DMS53 treated with DMSO at 0.1 percent for 48 hours (cell line): ENCODE measurements at regions not wholly inside any gene's neighbourhood (a gene's known extent, or its start where the extent isn't known, plus 50 kb on each side); places are given as distances from the start of the nearest gene placed in this dataset.

Experiments used
- DNase-seq: peaks from one replicate; lab custom pipeline; 2025; ENCODE audit not compliant: unreplicated experiment; lab: John Stamatoyannopoulos, UW

DNA sequence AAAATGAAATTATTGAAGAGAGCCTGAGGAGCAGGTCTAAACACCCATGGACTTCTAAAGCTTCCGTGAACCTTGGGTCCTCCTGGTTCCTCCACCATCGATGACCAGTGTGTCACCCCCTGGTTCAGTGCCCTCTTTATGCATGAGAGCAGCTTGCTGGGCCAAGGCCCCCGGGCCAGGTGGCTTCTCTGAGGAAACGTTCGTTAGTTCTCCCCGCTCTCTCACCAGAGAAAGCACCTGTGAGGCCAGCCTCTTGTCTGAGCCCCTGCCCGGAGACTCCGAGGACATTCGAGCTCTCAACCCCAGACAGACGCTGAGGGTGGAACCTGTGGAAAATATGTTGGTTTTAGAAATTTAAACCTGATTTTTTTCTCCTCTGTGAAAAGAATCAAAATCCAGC lies 92.4 kb downstream of the GLI2 start:
- DNase-seq, result no peak

DNA sequence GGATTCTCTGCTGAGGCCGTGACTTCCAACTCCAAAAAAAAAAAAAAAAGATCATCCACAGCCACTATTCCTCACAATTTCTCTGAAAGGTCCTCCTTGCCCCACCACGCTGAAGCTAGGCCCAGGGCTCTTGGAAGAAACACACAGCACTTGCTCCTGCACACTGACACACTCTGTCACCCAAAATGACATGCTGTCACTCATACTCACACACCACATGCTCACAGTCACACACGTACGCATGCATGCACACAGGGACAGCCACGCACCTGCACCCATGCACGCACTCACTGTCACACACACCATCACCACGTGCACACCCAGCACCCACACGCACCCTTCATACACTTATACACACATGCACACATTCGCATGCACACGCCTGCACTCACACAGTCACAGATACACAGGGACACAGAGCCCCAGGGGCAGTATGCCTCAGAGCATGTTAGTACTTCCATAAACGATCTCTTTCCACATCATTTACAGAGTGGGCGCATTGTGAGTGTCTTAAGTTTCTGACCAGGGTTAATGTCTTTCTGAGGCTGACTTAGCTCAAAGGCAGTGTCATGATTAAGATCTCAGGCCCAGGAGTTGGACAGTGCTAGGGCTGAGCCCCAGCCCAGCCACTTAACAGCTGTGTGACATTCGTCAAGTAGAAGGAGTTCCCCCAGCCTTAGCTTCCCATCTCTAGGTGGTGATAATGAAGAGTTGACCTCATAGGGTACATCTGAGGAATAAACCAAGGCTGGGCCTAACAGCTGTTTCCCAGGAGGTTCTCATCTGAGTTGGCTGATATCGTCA lies 93.4 kb downstream of the GLI2 start:
- DNase-seq, result no peak

DNA sequence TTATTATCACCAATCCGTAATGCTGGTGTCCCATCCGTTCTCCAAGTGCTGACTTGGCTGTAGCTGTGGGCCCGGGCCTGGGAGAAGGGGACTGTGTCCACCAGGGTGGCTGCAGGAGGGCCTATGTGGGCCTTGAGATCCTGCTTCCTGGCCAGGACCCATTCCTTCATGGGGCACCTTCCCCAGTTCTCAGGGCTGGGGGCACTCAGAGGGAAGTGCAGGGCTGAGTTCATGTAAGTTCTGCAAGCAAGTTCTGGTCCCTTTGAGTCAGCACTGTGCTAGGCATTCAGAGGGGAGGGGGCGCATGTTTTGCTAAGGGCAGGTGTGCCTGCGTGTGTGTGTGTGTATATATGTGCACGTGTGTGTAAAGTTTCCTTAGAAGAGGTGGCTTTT lies 94.0 kb downstream of the GLI2 start:
- no peak for DNase-seq

DNA sequence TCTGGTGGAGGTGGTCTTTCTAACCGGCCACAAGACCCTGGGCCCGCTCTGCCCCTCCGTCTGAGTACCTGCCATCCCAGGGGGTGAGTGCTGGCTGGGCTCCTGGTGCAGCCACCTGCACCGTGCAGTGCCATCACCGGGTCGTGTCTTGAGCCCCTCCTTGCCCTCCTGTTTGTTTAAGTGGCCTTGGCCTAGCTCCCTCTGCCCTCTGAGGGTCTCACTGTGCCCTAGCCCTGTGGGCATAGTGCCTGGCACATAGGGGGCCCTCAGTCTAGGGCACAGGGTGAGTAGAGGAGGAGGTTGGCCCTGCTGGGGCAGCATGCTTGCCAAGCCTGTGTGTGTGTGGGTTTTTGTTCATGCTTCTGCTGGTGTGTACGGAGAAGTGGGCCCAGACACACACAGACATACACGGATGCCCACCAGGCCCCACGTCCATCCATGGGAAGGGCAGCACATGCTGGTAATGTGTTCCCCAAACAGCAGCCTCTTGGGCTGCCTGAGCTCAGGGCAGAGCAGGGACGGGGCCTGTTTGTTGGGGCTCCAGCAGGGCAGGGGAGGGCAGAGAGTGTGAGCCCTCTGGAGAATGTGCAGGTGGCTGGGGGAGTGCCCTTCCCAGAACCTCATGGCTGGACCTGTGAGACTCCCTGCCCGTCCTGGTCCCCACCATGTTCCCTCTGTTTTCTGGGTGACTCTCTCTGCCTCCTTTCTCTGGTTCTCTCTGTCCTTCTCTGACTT lies 94.6 kb downstream of the GLI2 start:
- DNase-seq, result no peak

DNA sequence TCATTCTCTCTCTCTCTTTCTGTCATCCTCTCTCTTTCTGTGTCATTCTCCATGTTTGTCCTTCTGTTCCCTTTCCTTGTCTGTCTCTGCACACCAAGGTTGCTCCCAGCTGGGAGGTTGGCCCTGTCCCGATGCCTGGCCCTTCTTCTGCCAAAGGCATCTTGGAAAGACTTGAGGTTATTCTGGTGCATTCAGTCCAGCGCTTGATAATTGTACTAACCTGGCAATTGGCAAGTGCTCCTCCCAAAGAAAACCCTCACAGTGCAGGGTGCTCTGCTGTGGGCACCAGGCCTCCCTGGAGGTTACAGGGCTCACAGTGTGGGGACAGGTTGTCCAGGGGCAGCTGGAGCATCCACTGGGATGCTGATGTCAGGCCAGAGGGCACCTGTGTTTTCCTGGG lies 95.4 kb downstream of the GLI2 start:
- no peak for DNase-seq

DNA sequence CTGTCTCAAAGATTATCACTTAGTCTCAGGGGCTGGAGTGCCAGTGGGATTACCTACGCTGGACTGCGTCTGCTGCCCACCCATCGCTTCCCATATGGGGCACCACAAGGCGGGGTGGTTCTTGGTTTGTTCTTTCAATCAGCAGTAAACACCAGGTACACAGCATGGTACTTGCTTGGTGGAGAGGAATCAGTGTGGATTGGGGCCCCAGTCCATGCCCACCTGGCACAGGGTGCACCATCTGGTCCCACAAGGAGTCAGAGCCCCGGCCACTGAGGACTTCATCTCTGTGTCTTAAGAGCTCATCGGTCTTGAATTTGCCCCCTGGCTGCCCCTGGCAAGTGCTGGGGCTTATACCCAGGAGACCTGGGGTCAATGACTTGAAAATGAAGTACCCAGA lies 96.2 kb downstream of the GLI2 start:
- DNase-seq, result no peak

DNA sequence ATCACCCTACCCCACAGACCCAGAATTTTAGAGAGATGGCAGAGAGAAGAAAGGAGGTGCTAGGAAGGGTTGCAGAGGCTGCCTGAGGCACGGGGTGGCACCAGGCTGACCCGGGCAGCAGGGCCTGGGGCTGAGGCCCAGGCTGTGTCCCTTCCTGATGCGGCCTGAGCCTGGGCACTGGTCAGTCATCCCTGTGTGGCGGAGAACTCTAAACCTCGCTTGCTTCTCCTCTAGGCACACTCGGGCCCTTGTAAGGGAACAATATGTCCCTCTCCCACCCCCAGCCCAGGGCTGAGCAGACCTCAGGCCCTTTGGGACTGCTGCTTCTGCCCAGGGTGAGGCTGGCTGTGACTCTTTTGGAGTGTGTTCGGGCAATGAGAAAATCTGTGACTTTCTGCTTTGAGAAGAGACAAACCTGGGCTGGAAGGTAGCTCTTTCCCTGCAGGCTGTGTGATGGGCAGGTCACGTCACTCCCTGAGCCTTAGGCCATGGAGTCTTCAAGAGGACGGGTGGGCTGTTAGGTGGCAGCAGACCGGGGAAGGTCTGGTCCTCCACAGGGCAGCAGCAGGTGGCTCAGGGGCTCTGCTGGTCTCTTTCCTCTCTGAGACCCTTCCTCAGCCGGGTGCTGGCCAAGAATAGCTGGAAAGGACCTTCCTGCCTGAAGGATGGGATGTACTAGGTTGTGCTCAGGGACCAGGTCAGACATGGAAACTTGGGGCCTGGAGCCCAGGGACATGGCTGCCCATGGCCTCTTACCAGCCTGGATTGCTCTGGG lies 96.8 kb downstream of the GLI2 start:
- DNase-seq, result no peak

DNA sequence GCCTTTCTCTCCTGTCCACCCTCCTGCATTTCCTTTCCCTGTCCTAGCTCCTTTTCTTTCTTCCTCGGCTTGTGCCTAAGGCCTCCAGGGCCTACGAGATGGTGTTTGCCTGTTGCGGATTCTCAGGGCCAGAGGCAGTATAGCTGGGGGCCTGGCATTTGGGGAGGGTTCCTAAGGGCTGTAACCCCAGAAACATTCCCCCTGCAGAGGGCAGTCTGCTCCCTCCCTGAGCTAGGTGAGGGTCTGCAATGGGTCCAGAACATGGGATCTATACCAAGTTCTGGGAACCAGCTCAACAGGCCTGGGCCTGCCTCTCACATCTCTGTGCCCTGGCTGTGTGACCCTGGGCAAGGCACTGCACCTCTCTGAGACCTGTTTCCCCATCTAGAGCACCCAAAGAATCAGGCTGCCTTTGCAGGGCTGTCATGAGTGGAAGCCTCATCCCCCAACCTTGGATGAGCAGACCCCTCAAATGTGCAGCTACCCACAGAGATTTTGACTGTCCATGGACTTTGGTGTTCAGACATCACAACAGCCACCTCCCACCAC lies 97.5 kb downstream of the GLI2 start:
- DNase-seq, result no peak

DNA sequence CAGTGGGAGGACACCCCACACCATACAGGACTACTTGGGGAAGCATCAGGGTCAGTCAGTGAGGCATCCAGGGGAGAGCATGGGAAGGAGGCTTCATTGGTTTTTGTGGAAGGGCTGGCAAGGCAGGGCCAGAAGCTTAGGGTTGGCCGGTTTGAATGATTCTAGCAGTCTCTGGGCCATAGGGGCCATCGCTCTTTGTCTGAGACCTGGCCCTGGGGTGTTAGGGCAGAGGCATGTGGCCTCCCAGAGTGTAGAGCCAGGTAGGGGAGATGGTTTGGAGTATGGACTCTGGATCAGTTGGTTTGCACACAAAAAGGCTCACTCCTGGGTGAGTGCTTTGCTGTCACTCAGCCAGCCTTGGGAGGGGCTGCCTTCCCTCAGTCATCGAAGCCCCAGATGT lies 98.5 kb downstream of the GLI2 start:
- DNase-seq, result no peak

DNA sequence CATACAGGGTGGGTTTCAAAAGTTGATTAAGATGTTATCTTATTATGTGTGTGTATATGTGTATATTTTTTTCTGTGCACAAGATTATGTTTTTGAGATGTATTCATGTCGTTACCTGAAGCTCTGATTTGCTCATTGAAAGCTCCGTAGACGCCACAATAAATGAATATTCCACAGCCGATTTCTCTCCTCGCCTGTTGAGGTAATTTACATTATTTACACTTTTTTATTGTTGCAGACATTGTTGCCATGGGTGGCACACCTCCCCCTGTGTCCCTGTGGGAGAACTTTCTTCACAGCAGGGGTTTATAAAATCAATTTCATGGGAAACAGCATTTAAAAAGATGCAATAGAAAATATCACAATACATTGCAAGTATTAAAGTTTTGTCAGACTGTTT lies 100.6 kb downstream of the GLI2 start:
- no peak for DNase-seq

DNA sequence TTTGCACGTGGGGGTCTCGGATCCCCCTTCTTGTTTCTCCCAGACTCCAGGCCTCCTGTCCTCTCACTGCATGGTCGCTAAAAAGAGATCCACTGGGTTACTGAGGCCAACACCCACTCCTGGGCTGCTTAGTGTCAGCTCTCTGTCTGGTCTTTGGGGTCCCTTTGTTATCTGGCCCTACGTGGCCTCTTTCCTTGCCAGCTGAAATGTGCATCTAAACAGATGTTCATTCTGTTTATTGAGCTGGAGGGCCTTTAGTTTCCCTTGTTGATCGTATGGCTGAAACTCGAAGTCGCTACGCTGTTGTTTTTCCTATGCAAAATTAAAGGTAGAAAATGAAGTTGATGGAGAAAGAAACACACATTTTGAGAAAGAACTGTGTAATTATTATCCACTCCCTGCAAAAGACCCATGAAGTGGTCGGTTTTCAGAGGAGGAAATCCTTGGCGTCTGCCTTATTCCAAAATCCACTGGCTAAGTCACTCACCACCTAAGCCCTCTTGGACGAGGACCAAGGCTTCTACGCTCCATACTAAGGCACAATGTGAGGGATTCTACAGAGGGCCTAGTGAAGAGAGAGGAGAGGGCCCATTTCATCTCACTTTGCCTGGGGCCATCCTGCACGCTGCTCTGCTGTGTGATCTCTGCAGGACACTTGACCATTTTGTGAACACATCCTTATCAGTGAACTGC lies 105.3 kb downstream of the GLI2 start:
- no peak for DNase-seq

DNA sequence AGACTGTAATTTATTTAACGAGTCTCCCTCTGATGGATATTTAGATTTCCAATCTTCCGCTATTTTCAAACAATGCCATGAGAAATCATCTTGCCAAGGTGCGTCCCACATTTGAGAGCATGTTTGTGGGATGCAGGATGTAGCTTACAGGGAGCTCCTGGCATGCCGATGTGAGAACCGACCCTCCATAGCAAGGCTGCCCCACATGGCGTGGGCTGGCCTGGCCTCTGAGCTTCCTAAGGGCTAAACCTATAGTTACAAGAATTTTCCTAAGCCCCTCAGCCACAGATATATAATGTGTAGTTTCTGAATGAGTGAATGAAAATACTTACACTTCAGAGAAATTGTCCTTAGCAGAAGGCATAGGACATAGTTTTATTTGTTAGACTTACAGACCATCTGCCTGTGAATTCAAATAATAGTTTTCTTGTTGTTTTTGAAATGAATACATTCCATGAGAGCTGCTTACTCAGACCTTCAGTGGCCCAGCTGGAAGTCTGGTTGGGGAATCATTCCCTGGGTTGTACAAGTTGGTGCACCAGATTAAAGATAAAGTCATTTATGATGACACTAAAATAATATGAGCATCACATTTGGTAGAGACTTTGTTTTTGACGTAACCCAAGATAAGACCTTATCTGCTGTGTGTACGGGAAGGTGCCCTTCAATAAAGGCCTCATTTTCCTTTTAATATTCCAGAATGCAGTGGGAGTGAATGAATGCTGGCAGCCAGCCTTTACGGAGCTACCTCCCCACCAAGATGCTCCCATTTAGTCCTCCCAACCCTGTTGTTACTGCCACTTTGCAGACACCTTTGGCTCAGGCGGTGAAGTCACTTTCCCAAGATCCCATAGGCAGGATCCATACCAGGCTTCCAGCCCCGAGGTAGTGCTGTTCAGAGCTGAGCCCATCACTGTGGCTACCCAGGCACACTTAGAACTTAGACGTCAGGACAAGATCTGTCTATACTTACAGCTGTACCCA lies 107.1 kb downstream of the GLI2 start:
- DNase-seq, result no peak

DNA sequence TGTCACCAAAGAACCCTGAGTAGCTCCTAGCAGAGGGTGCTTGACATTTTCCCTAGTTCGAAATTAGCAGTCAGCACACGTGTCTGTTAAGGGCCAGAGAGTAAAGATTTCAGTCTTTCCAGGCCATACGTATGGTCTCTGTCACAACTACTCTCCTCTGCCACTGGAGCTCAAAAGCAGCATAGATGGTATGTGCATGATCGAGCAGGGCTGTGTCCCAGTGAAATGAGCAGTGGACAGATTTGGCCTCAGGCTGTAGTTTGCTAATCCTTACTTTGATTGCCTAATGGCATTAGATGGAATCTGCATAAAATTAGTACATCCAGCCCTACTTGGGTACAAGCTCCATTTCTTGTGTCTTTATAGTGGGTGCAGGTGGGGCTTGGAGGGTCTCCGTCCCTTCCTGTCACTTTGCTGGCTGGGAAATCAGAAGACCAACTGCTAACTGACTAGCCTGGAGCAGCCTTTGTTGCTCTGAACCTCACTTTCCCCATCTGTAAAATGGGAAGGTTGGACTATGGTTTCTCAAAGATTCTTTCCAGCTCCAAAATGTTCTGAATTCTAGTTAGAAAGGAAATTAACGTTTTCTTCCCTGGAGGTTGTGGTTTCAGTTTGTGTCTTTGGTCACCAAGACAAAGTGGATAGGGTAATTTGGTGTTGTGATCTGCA lies 108.5 kb downstream of the GLI2 start:
- DNase-seq, result no peak

DNA sequence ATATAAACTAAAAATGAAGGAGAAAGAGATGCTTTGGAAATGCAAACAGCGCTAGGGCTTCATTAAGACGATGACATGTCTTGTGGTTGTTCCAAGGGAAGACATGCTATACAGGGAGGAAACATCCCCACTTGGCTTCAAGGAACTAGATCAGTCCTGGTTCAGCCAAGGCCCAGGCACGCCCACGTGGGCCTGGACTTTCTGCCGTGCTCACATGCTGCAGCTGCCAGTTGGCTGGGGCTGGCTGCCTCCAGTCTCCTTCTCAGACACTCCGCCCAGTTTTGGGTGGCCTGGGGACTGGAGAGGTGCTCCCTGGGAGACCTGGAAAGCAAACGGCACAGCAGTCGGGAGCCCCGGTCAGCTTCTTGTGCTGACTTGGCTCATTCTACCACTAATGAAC lies 109.6 kb downstream of the GLI2 start:
- no peak for DNase-seq

DNA sequence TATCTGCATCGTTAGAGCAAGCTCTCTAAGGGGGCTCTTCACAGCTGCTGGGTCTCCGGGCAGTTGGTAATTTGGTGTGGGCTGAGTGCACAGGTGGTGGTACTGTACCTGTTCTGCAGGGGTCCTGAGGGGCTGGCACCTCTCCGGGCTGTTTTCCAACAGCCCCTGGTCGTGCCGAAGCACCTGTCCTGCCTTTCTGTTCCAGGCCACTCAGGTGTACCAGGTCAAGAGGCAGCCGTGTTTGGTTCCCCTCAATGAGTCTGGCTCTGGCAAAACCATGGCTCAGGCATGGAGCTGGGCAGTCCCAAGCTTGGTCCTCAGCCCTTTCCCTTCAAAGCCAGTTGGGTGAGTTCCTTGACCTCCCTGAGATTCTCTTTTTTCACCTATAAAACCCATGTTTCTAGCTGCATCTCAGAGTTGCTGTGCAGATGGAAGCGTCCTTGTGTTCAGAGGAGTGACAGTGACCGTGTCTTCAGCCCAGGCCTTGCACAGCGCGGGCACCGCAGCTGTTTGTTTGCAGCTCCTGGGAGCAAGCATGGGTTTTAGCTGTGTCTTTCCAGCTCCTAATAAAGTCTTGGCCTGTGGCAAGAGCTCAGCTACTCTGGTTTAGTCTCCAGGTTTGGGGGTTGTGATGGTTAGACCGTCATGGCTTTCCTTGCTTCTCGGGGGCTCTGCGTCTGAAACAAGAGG lies 110.9 kb downstream of the GLI2 start:
- DNase-seq, result no peak

DNA sequence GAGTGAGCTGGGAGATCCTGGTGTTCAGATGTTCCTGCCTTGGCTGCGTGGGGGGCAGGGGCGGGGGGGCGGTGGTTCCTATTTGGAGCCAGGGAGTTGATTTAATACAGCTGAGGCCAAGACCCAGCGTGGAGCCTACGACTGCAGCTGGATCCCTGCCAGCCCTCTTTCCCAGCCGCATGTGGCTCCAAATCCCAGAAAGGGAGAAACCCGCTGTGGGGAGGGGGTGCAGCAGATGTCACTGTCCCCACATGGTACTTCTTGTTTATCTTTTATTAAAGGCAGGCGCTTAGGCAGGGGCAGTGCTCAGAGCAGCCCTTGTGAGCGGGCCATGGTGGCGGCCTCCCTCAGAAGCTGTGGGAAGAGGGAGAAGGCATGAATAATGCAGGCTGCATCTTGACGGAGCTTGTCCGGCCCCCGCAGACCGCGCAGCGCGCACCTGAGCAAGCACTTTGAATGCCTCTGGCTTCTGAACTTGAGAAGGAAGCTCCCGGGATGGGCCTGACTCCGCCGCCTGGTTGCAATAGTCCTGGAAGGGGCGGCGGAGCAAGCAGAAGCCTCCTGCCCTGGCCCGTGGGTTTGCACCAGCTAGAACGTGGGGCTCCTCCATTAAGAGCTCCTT lies 112.1 kb downstream of the GLI2 start:
- DNase-seq, result no peak

DNA sequence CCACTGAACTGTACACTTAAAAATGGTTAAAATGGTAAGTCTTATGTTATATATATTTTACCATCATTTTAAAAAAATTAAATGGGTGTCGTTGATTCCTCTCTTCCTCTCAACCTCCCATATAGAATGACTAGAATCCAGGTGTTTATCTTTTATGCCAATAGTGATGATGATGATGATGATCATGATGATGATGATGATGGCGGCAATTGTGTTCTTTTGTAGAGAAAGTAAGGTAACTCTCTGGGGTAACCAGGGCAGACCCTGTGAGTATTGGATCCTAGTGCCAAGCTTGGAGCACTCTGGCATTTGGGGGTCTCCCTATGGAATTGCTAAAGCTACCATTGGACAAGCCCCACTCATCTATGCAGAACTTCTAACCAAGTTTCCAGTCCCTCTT lies 113.6 kb downstream of the GLI2 start:
- no peak for DNase-seq

DNA sequence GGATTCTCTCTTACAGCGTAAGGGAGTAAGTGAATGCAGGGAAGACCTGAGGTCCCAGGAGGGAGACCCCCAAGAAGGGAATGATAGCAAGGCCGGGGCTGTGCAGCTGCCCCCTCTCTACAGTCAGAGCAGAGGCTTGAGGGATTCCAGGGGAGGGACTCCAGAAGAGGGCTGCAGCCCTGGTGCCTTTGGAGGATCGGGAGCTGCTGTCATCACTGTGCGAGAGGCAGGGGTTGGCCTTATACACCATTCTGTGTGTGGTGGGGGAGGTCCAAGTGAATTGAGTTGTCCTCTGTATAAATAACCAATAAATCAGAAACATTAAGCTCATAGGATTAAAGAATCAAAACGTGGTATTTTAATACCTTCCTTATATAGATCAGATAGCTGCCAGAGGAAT lies 114.9 kb downstream of the GLI2 start:
- no peak for DNase-seq
